Stimulated activated naive B cell treated with anti-CD40 and anti-IgM and Interleukin-4, amounts not matched to agents 10 μg/mL and 1 μg/mL and 100 μg/mL, for 72 hours (primary cell): ENCODE measurements at regions not wholly inside any gene's neighbourhood (a gene's known extent, or its start where the extent isn't known, plus 50 kb on each side); places are given as distances from the start of the nearest gene placed in this dataset.
"Not testable (repeated sequence)": the region's sequence is repeated elsewhere in the genome, so short reads cannot be mapped to it uniquely, and the experiment has no call there.

Source experiments
- ATAC-seq, 2 donors: fragments of 150-1000 bp; cut with Tn5 transposase; replicated peaks; 2 replicates each; pipeline ENCODE4 v1.10.0; 2021; ENCODE audit warnings: moderate library complexity in 1 of 2
- DNase-seq: peaks from one replicate; pipeline ENCODE4 v3.0.0; 2021
- H3K27ac Mint-ChIP-seq: one replicate; pipeline ENCODE4 v1.8.0; 2022; ENCODE audit warnings: mild to moderate bottlenecking, mixed read lengths
- H3K27me3 Mint-ChIP-seq, 2 donors: one replicate each; pipeline ENCODE4 v1.8.0; 2022; ENCODE audit warnings: mixed read lengths in 2 of 2
- H3K36me3 Mint-ChIP-seq, 2 donors: one replicate each; pipeline ENCODE4 v1.8.0; 2022; ENCODE audit warnings: mixed read lengths in 2 of 2, mild to moderate bottlenecking in 1 of 2
- H3K4me1 Mint-ChIP-seq, 2 donors: one replicate each; pipeline ENCODE4 v1.8.0; 2022; ENCODE audit warnings: mixed read lengths in 2 of 2, mild to moderate bottlenecking in 1 of 2
- H3K4me3 Mint-ChIP-seq, 2 donors: one replicate each; pipeline ENCODE4 v1.8.0; 2022; ENCODE audit warnings: mild to moderate bottlenecking in 2 of 2, mixed read lengths in 2 of 2, moderate library complexity in 1 of 2
- H3K9me3 Mint-ChIP-seq, 2 donors: one replicate each; pipeline ENCODE4 v1.8.0; 2022; ENCODE audit warnings: mixed read lengths in 2 of 2, mild to moderate bottlenecking in 1 of 2

DNA sequence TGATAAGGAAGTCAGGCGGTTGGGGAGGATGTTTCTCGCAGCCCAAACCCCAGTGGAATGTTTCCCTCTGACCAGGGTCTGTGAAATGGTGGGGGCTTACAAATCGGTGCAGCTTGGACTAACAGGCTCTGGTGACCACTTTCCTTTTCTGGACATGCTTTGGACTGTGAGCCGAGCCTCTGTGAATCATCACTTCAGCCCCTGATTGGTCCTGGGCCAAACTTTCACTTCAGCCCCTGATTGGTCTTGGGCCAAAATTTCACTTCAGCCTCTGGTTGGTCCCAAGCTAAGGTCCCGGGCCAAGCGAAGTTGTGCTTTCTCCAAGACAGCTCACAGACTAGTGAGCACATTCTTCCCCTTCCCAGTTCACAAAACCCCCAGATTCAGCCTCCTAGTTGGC, 223.7 kb upstream of the ANKRD20A1 start:
- not testable (repeated sequence) for H3K36me3 Mint-ChIP-seq, H3K4me1 Mint-ChIP-seq, H3K9me3 Mint-ChIP-seq, H3K27ac Mint-ChIP-seq, DNase-seq, H3K27me3 Mint-ChIP-seq, ATAC-seq, H3K4me3 Mint-ChIP-seq

DNA sequence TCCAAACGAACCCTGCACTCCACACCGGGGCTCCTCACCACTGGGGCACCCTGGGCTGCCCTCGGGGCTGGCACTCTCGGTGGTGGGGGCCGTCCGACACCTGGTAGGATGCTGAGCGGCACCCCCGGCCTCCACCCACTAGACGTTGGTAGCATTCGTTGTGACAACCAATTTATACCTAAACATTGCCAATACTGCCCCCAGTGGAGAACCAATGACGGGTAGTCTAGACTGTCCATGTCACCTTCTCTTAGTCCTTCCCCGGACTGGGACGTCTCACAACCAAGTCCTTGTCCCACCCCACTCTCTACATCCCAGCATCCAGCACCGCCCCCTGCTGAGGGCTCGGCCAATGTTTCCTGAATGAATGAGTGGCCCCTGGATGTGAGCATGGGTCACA, 246.8 kb upstream of the ANKRD20A1 start:
- H3K9me3 Mint-ChIP-seq, H3K27ac Mint-ChIP-seq, H3K4me1 Mint-ChIP-seq, H3K4me3 Mint-ChIP-seq, H3K36me3 Mint-ChIP-seq, H3K27me3 Mint-ChIP-seq, DNase-seq: not testable (repeated sequence)
- ATAC-seq, result peak in 1 of 2 donors; percentile 31

DNA sequence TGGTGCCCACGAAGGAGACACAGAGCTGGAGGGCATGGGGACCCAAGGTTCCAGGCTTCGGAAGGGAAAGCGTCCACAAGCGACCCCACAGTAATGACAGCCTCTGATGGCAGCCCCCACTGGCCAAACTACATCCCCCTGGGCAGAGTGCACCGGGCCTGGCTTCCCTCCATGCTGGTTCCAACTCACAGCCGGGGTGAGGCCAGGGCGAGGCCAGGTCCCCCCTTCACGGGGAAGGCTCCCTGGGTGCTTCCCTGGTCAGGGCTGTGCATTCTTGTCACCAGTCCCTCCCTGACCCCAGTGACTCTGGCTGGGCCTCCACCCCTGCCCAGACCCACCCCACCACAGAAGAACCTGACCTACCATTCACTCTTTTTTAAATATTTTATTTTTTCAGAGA, 248.9 kb upstream of the ANKRD20A1 start:
- not testable (repeated sequence) for H3K27me3 Mint-ChIP-seq

DNA sequence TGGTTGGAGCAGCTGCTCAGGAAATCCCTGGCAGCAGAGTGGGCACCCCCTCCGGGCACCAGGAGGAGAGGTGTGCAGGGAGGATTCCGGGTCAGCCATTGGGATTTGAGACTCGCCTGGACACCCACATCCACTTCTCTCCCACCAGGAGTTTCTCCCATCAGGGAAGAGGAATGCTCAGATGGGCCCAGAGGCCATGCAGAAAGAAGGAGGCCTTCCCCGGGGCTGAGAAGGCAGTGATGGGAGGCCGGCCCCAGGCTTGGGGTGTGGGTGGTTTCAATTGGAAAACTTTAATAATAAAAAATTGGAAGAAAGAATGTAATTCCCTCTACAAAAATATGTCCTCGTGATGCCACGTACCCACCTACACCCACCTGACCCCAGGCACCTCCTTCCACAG, 249.3 kb upstream of the ANKRD20A1 start:
- not testable (repeated sequence) for H3K4me1 Mint-ChIP-seq, H3K27ac Mint-ChIP-seq, H3K4me3 Mint-ChIP-seq, DNase-seq, H3K27me3 Mint-ChIP-seq, H3K36me3 Mint-ChIP-seq, ATAC-seq, H3K9me3 Mint-ChIP-seq

More for the DNA sequence above, 248.9 kb upstream of the ANKRD20A1 start:
- H3K27ac Mint-ChIP-seq, H3K9me3 Mint-ChIP-seq, H3K4me3 Mint-ChIP-seq, DNase-seq, ATAC-seq, H3K36me3 Mint-ChIP-seq, H3K4me1 Mint-ChIP-seq: not testable (repeated sequence)

DNA sequence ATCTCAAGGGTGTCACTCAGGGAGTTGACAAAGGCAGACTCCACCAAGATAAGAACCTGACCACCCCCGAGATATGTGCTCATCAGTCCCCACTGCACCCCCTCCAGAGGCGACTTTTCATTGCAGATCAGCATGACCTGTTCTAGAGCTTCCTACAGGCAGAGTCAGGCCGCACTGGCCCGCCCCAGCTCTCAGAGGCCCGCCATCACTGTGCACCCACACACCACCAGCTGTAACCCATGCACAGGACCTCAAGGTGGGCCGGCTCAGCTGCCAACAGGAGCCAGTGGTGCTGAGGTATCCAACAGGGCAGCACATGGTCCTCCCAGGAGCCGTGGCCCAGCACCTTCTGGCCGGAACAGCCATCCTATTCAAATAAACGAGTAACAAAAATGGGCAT, 253.6 kb upstream of the ANKRD20A1 start:
- not testable (repeated sequence) for H3K4me3 Mint-ChIP-seq, H3K27me3 Mint-ChIP-seq, H3K4me1 Mint-ChIP-seq, H3K9me3 Mint-ChIP-seq, DNase-seq, ATAC-seq, H3K36me3 Mint-ChIP-seq, H3K27ac Mint-ChIP-seq

DNA sequence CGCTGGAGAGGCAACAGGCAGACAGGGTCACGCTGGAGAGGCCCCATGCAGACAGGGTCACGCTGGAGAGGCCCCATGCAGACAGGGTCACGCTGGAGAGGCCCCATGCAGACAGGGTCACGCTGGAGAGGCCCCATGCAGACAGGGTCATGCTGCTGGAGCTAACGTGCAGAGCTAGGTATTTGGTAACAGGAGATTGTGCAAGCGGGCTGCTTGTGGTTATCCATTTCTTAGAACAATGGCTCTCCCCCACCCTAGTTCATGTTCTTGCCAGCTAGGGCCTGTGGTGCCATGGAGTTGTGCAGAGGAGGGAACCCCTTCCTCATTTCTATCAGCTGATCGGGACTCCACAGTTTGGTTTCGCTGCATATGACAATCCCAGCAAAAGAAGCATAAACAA, 255.1 kb upstream of the ANKRD20A1 start:
- H3K27ac Mint-ChIP-seq, DNase-seq, H3K27me3 Mint-ChIP-seq, H3K36me3 Mint-ChIP-seq, H3K4me1 Mint-ChIP-seq, H3K9me3 Mint-ChIP-seq, H3K4me3 Mint-ChIP-seq, ATAC-seq: not testable (repeated sequence)

DNA sequence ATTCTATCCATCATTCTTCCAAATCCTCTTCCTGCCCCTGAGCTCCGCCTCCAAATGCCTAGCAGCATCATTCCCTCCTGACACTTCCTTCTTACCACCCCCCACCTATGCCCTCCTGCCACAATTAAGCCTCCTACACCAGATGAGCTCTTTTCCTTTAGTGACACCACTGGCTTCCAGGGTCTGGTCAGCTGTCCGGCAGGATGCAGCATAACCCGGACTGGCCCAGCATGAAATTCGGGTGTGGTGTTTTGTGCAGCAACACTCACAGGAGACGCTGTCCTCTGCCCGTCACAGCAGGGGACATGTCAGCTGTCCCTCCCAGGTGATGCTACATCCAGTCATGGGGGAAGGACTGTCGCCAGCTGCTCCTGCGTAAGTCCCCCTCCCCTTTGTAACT, 266.3 kb upstream of the ANKRD20A1 start:
- not testable (repeated sequence) for H3K4me1 Mint-ChIP-seq, H3K27me3 Mint-ChIP-seq, H3K27ac Mint-ChIP-seq, H3K4me3 Mint-ChIP-seq, H3K36me3 Mint-ChIP-seq, ATAC-seq, H3K9me3 Mint-ChIP-seq, DNase-seq

DNA sequence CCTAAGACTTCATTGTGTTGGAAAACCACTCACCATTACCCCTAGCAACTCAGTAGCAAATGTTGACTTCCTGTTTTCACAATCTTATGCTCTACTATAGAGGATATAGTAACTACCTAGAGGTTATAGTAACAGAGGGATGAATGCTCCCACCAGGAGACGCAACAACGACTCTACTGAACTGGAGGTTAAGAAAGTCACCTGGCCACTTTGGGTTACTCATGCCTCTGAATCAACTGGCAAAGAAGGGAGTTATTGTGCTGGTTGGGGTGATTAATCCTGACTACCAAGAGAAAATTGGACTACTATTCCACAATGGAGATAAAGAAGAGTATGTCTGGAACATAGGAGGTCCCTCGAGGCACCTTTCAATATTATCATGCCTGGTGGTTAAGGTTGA, 302.9 kb upstream of the ANKRD20A1 start:
- DNase-seq, H3K27me3 Mint-ChIP-seq, ATAC-seq, H3K9me3 Mint-ChIP-seq, H3K4me1 Mint-ChIP-seq, H3K36me3 Mint-ChIP-seq, H3K4me3 Mint-ChIP-seq, H3K27ac Mint-ChIP-seq: not testable (repeated sequence)

DNA sequence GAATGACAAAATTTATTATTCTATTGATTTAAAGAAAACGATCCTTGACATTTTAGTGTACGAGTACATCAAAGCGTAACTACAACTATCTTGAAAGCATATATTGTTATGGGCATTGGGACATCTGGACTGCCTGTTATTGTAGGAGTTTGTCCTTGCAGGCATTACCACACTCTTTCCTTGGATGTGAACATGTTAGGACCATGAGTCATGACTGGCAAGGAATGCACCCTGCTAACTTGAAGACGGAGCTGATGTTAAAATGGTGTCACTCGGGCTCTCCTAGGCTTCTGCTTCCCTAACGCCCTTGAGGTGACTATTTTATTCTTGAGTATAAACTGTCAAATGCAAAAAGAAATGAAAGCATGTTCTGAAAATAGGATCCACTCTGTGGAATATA, 308.7 kb upstream of the ANKRD20A1 start:
- H3K27me3 Mint-ChIP-seq, H3K27ac Mint-ChIP-seq, H3K36me3 Mint-ChIP-seq, H3K4me3 Mint-ChIP-seq, H3K9me3 Mint-ChIP-seq, ATAC-seq, DNase-seq, H3K4me1 Mint-ChIP-seq: not testable (repeated sequence)

DNA sequence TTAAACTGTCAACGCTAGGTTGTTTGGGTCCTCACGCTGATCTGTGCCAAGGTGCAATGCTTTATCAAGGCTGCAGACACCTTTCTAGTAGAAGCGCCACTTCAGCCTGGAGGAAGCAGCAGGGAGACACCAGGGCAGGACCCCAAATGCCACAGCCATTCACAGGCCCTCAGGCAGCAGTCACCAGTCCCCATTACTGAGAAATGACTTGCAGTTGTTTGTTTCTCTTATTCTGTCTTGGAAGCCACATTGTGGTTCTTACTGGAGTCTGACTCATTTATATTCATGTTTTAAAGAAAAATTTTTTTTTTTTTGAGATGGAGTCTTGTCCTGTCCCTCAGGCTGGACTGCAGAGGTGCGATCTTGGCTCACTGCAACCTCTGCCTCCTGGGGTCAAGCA, 328.9 kb upstream of the ANKRD20A1 start:
- H3K9me3 Mint-ChIP-seq, H3K27me3 Mint-ChIP-seq, DNase-seq, H3K4me1 Mint-ChIP-seq, H3K4me3 Mint-ChIP-seq, ATAC-seq, H3K36me3 Mint-ChIP-seq, H3K27ac Mint-ChIP-seq: not testable (repeated sequence)

DNA sequence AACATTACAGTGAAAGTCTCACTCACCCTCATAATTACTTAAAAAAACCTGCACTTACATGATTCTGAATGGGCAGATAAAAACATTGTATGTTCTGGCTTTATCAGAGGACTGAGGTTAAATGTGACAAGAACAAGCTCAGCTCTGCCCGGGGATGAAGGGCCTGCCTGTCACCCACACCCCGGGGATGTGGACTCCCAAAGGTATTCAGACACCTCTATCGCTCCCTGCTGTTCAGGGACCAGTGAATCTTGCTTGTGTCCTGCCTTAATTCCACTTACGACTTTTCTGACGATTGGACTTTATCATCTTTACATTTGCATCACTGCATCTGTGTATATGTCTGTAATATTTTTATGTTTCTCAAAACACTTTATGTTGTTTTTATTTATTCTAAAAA, 341.8 kb upstream of the ANKRD20A1 start:
- H3K27ac Mint-ChIP-seq, ATAC-seq, H3K9me3 Mint-ChIP-seq, H3K36me3 Mint-ChIP-seq, H3K27me3 Mint-ChIP-seq, H3K4me3 Mint-ChIP-seq, DNase-seq, H3K4me1 Mint-ChIP-seq: not testable (repeated sequence)

DNA sequence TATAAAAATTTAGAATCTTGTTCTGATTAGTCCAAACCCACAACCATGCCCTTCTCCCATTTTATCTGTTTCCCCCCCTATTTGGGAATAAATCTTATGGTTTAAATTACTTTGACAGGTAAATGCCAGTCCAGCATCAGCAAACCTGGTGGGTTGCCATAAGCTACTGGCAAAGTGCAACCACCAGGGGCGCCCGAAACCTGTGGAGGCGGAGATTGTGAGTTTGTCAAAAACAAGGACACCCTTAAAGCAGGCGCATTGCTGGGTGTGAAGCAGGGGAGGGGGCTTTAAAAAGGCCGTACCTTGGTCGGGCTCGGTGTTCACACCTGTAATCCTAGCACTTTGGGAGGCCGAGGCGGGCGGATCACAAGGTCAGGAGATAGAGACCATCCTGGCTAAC, 344.1 kb upstream of the ANKRD20A1 start:
- not testable (repeated sequence) for H3K27me3 Mint-ChIP-seq, H3K36me3 Mint-ChIP-seq, H3K4me3 Mint-ChIP-seq, H3K27ac Mint-ChIP-seq, ATAC-seq, H3K9me3 Mint-ChIP-seq, H3K4me1 Mint-ChIP-seq, DNase-seq

DNA sequence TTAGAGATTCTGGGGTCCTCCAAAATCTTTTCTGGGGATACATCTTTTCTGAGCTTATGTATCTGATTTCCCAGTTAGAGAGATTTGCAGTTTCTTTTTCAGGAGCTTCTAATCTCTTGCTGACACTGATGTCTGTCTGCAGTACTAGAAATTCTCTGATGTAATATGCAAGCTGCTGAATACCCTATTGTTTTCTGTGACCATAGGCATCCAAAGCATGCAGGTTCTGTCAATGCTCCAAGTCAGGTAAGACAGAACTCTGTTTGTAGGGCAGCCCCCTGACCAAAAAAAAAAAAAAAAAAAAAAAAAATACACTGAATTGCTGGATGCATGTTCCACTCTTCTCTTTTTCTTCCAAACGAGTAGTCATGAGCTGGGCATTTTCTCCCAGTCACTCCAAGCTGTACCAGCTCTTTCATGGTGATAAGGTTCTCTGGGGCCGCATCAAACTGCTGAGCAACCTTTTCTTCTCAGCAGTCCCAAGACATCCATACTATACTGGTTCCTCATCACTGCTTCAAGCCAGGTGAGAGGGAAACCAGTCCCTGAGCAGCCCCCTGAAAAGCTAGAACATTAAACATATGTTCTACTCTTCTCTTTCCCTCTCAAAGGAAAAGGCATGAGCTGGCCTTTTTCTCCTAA, 354.9 kb upstream of the ANKRD20A1 start:
- H3K9me3 Mint-ChIP-seq, H3K27me3 Mint-ChIP-seq, H3K4me3 Mint-ChIP-seq, H3K36me3 Mint-ChIP-seq, H3K4me1 Mint-ChIP-seq, DNase-seq, ATAC-seq, H3K27ac Mint-ChIP-seq: not testable (repeated sequence)

DNA sequence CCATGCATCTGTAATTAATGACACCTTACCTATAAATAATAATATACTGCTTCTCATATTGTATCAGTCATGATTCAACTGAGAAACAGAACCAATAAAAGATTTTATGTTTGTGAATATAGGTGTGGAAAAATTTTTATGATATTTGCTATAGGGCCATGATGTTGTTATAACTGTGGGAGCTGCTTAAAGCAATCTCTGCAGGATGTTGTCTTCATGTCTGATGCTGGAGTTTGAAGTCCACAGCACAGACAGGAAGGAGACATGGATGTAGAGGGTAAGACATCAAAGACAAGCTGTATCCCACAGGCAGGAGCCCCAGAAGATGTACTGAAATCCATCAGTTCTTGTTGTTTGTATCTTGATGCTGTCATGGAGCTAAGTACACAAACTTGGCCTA, 366.7 kb upstream of the ANKRD20A1 start:
- not testable (repeated sequence) for H3K36me3 Mint-ChIP-seq, H3K4me1 Mint-ChIP-seq, H3K27me3 Mint-ChIP-seq, H3K27ac Mint-ChIP-seq, DNase-seq, ATAC-seq, H3K9me3 Mint-ChIP-seq, H3K4me3 Mint-ChIP-seq

DNA sequence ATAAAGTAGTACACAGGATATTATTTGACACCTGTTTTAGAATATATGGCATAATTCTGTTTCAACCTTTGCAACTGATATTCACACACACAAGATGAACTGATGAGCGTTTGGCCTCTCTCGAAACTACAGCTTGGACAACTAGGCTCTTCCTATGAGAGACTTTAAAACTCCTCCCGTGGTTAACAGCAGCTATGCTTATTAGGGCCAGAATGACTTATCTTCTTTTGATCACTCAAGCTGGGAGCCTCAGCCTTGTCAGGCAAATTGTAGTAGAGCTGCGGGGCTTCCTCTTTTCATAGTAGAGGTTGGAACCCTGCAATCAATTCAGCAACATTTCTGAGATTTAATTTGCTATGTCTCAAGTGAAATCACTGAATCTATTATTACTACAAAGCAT, 381.3 kb upstream of the ANKRD20A1 start:
- H3K9me3 Mint-ChIP-seq, ATAC-seq, H3K36me3 Mint-ChIP-seq, H3K27ac Mint-ChIP-seq, H3K4me1 Mint-ChIP-seq, H3K27me3 Mint-ChIP-seq, H3K4me3 Mint-ChIP-seq, DNase-seq: not testable (repeated sequence)

DNA sequence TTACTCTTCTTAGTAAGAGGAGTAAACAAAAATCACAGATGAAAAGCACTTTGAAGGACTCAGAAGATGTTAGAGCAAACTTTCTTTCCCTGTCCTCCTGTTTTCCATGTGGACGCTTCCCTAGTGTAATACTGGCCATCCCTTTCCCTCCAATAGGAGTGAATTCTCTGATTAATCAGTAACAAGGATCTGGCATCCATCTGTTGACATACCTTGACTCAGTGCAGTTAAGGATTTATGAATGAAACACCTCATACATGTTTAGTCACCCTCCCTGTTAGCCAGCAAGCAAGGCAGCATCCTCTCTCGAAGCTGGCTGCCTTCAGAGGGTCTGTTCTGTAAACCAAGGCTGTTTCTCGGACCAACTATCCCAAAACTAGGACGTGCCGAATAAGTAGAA, 388.0 kb upstream of the ANKRD20A1 start:
- not testable (repeated sequence) for H3K27ac Mint-ChIP-seq, H3K9me3 Mint-ChIP-seq, H3K27me3 Mint-ChIP-seq, H3K36me3 Mint-ChIP-seq, DNase-seq, ATAC-seq, H3K4me3 Mint-ChIP-seq, H3K4me1 Mint-ChIP-seq
